Endothelial cell of umbilical vein (primary cell): ENCODE measurements at regions not wholly inside any gene's neighbourhood (a gene's known extent, or its start where the extent isn't known, plus 50 kb on each side); places are given as distances from the start of the nearest gene placed in this dataset.

Experiments
- BruUV-seq: library from RNA; stranded (reverse); fragments of 400-500 nt; replicated peaks from 2 replicates; lab custom pipeline; 2021; lab: Mats Ljungman, UMichigan
- CTCF ChIA-PET: fragments of 300-600, 350-600 bp; sonication (Branson Sonifier 250); formaldehyde crosslinking; loops from one replicate; lab custom pipeline; 2021; ENCODE audit warnings: antibody characterized with exemption, inconsistent platforms; lab: Charles Lee
- POLR2A ChIA-PET: fragments of 300-600, 350-600 bp; sonication (Branson Sonifier 250); formaldehyde crosslinking; loops from one replicate; lab custom pipeline; 2021; ENCODE audit warnings: antibody characterized with exemption, inconsistent platforms; lab: Charles Lee
- DNase-seq: peaks from one replicate; pipeline ENCODE4 v3.0.0-alpha.2; 2011; ENCODE audit warnings: low read depth, low spot score
- FAIRE-seq: peaks from 2 replicates; lab custom pipeline; 2011; peaks lifted over from hg19 to GRCh38; lab: Jason Lieb, UNC
- H2AFZ ChIP-seq: 2 replicates; pipeline ENCODE4 v1.6.0; 2012; ENCODE audit warnings: low read depth, low read length, control low read depth, inconsistent platforms
- H3K27ac ChIP-seq: 2 replicates; pipeline ENCODE4 v1.5.1; 2011; ENCODE audit warnings: low read depth, mild to moderate bottlenecking, control low read depth, low read length, moderate library complexity; ENCODE audit not compliant: insufficient read depth
- H3K27me3 ChIP-seq, 2 experiments: 2 replicates each; pipeline versions ENCODE4 v1.6.0 to v1.6.1; 2011; ENCODE audit warnings: low read length in 2 of 2, mixed read lengths in 1 of 2; ENCODE audit not compliant: control insufficient read depth in 2 of 2, insufficient read depth in 2 of 2
- H3K36me3 ChIP-seq, 2 experiments: 2 replicates in 1 of 2; 3 replicates in 1 of 2; pipeline ENCODE4 v1.5.1; 2011; ENCODE audit warnings: low read length in 2 of 2, mild to moderate bottlenecking in 1 of 2, moderate library complexity in 1 of 2; ENCODE audit not compliant: control insufficient read depth in 2 of 2, insufficient read depth in 2 of 2; ENCODE audit errors: extremely low read depth in 1 of 2
- H3K4me1 ChIP-seq: 3 replicates; pipeline ENCODE4 v1.5.1; 2011; ENCODE audit warnings: mild to moderate bottlenecking, low read length; ENCODE audit not compliant: control insufficient read depth, insufficient read depth; ENCODE audit errors: extremely low read depth
- H3K4me2 ChIP-seq: 2 replicates; pipeline ENCODE4 v1.6.1; 2011; ENCODE audit warnings: low read length, control low read depth, mixed read lengths; ENCODE audit not compliant: insufficient read depth
- H3K4me3 ChIP-seq, 3 experiments: fragments of 200-600 bp in 1 of 3; sonication (generic), shearing (Covaris generic) in 1 of 3; replicated peaks in 1 of 3; 2 replicates each; pipeline ENCODE4 v1.5.1; 2011 to 2016; ENCODE audit warnings: control low read depth in 3 of 3, low read length in 3 of 3, mild to moderate bottlenecking in 2 of 3, inconsistent platforms in 1 of 3, low read depth in 1 of 3, moderate library complexity in 1 of 3; ENCODE audit not compliant: insufficient read depth in 1 of 3
- H3K79me2 ChIP-seq: 2 replicates; pipeline ENCODE4 v1.6.0; 2012; ENCODE audit warnings: low read length, inconsistent platforms; ENCODE audit not compliant: control insufficient read depth, insufficient read depth
- H3K9ac ChIP-seq: replicated peaks from 2 replicates; pipeline ENCODE3; 2011; ENCODE audit warnings: low read length, control low read depth; ENCODE audit not compliant: insufficient read depth; ENCODE audit errors: extremely low read depth
- H3K9me1 ChIP-seq: replicated peaks from 3 replicates; pipeline ENCODE4 v1.6.0; 2011; ENCODE audit warnings: mild to moderate bottlenecking, low read length; ENCODE audit not compliant: control insufficient read depth, insufficient read depth; ENCODE audit errors: extremely low read depth
- H3K9me3 ChIP-seq: replicated peaks from 2 replicates; pipeline ENCODE4 v1.5.1; 2012; ENCODE audit warnings: low read length, inconsistent platforms; ENCODE audit not compliant: control insufficient read depth, insufficient read depth
- H4K20me1 ChIP-seq: replicated peaks from 2 replicates; pipeline ENCODE3; 2011; ENCODE audit warnings: mild to moderate bottlenecking, low read length; ENCODE audit not compliant: control insufficient read depth, insufficient read depth; ENCODE audit errors: extremely low read depth
- EZH2 ChIP-seq: IDR thresholded peaks from 2 replicates; pipeline ENCODE4 v1.6.1; 2012; ENCODE audit warnings: borderline replicate concordance, low read depth, mild to moderate bottlenecking, moderate library complexity, low read length, inconsistent platforms; ENCODE audit not compliant: severe bottlenecking
- FOS ChIP-seq: IDR thresholded peaks from 2 replicates; pipeline ENCODE4 v1.6.1; 2011; ENCODE audit warnings: mild to moderate bottlenecking, low read length, moderate library complexity, borderline replicate concordance; ENCODE audit not compliant: insufficient read depth
- GATA2 ChIP-seq: IDR thresholded peaks from 2 replicates; pipeline ENCODE4 v1.7.0; 2011; ENCODE audit warnings: low read depth, mild to moderate bottlenecking, moderate library complexity, mixed read lengths, low read length; ENCODE audit not compliant: insufficient read length, insufficient read depth
- JUN ChIP-seq: IDR thresholded peaks from 2 replicates; pipeline ENCODE4 v1.6.1; 2011; ENCODE audit warnings: borderline replicate concordance, low read depth; ENCODE audit not compliant: insufficient read length, insufficient read depth
- POLR2A ChIP-seq: IDR thresholded peaks from 2 replicates; pipeline ENCODE4 v1.6.1; 2012; ENCODE audit warnings: low read depth, mild to moderate bottlenecking, control low read depth, low read length
- POLR2AphosphoS5 ChIP-seq: IDR thresholded peaks from 2 replicates; pipeline ENCODE4 v1.6.1; 2012; ENCODE audit warnings: low read depth, mild to moderate bottlenecking, control low read depth, low read length, moderate library complexity; ENCODE audit not compliant: insufficient read depth
- dilution Hi-C: fragments of 300-500 bp; cut with MboI; formaldehyde crosslinking; loops from one replicate; pipeline ENCODE4 v1.15.0; 2019; ENCODE audit warnings: low sequenced_read_pairs; ENCODE audit not compliant: extremely low pct_ligation_motif_present
- intact Hi-C: fragments of 100-400 bp; cut with micrococcal nuclease; formaldehyde crosslinking; loops from one replicate; pipeline ENCODE4 v1.10.0; 2022
- TF ChIP-seq, protein P1 (sequence below): IDR thresholded peaks from 2 replicates; pipeline ENCODE4 v1.6.1; 2011; ENCODE audit not compliant: insufficient read depth, insufficient read length
- TF ChIP-seq, protein P2 (sequence below), 2 donors: IDR thresholded peaks; 1 replicate in 1 of 2; 2 replicates in 1 of 2; pipeline ENCODE4 v1.5.1; 2011; ENCODE audit warnings: low read length in 2 of 2, mild to moderate bottlenecking in 2 of 2, moderate library complexity in 2 of 2, control low read depth in 1 of 2, inconsistent platforms in 1 of 2, low read depth in 1 of 2; ENCODE audit not compliant: insufficient read depth in 1 of 2; ENCODE audit errors: extremely low read depth in 1 of 2

DNA sequence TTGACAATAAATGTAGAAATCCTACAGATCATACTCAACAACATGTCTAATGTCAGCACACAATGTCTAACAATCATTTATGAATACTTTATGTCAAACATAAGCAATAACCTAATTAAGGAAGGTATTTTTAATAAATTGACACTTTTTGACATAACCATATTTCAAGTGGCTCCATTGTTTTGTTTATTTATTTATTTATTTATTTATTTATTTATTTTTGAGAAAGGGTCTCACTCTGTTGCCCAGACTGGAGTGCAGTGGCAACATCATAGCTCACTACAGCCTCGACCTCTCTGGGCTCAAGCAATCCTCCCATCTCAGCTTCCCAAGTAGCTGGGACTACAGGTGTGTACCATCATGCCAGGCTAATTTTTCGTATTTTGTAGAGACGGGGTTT is 267.6 kb upstream of the BTG1 start:
- H3K9me1 ChIP-seq, result no peaks in the 10 kb centered on the region
- intact Hi-C loops (loop anchor here (5.0 kb wide), 1 partner anchor 421 kb away; no protein-coding TSS in a partner anchor), dilution Hi-C loops (no loop called here)
- H3K4me2 ChIP-seq, result no peak overlapping the region
- no peaks in the 10 kb centered on the region for H4K20me1 ChIP-seq
- no peaks in the 10 kb centered on the region for H3K27me3 ChIP-seq
- ChIA-PET CTCF (interaction anchor here (2.1 kb wide), 1 partner anchor 1032 kb away, joined by 7 read pairs; no protein-coding TSS in a partner anchor), POLR2A (no interaction called here)
- no peaks in the 10 kb centered on the region for H3K36me3 ChIP-seq
- no peak for FAIRE-seq
- peaks cover 16% of the 10 kb centered on the region for H3K4me1 ChIP-seq
- H2AFZ ChIP-seq, result no peak overlapping the region
- no peak for DNase-seq
- no peak overlapping the region for H3K9ac ChIP-seq
- no peaks in the 10 kb centered on the region for H3K79me2 ChIP-seq
- H3K9me3 ChIP-seq, result no peaks in the 10 kb centered on the region
- H3K27ac ChIP-seq, result no peak overlapping the region
- no TSS peak for BruUV-seq
- H3K4me3 ChIP-seq, result no peak overlapping the region
- TF ChIP-seq EZH2 (no peak), POLR2A (no peak)

DNA sequence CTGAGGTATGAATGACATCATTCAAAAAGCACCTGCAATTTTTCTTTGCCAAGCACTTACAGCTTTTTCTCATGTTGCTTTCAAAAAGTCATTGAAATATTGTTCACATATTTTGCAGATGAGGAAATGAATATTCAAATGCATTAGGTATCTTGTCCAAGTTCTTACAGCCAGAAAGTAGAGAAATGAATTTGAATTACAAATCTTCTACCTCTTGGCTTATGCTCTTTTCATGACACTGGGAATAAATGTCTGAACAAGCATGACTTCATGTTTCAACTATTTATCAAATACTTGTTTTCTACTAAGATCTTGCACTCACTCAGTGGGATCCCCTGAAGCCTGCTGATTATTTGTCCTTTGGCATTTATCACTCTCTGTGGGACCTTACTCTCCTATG is 267.2 kb upstream of the BTG1 start:
- H4K20me1 ChIP-seq, result no peaks in the 10 kb centered on the region
- dilution Hi-C loops (no loop called here), intact Hi-C loops (loop anchor here (5.0 kb wide), 1 partner anchor 421 kb away; no protein-coding TSS in a partner anchor)
- BruUV-seq, result no TSS peak
- H3K27me3 ChIP-seq, result no peaks in the 10 kb centered on the region
- TF ChIP-seq, protein P1, sequence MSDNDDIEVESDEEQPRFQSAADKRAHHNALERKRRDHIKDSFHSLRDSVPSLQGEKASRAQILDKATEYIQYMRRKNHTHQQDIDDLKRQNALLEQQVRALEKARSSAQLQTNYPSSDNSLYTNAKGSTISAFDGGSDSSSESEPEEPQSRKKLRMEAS, result no peak
- TF ChIP-seq GATA2 (no peak), EZH2 (no peak), POLR2AphosphoS5 (no peak), FOS (no peak), JUN (no peak), POLR2A (no peak)
- TF ChIP-seq, protein P2, sequence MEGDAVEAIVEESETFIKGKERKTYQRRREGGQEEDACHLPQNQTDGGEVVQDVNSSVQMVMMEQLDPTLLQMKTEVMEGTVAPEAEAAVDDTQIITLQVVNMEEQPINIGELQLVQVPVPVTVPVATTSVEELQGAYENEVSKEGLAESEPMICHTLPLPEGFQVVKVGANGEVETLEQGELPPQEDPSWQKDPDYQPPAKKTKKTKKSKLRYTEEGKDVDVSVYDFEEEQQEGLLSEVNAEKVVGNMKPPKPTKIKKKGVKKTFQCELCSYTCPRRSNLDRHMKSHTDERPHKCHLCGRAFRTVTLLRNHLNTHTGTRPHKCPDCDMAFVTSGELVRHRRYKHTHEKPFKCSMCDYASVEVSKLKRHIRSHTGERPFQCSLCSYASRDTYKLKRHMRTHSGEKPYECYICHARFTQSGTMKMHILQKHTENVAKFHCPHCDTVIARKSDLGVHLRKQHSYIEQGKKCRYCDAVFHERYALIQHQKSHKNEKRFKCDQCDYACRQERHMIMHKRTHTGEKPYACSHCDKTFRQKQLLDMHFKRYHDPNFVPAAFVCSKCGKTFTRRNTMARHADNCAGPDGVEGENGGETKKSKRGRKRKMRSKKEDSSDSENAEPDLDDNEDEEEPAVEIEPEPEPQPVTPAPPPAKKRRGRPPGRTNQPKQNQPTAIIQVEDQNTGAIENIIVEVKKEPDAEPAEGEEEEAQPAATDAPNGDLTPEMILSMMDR (IDR thresholded peaks at IDR 0.05; ENCODE audit: extremely low read depth in 1 of 2, insufficient read depth in 1 of 2, low read depth in 1 of 2, low read length in 2 of 2), result no peak
- H3K9me1 ChIP-seq, result no peaks in the 10 kb centered on the region
- H3K4me3 ChIP-seq, result no peak overlapping the region
- DNase-seq (no peak), FAIRE-seq (no peak)
- H3K4me2 ChIP-seq, result no peak overlapping the region
- peaks cover 16% of the 10 kb centered on the region for H3K4me1 ChIP-seq
- H3K27ac ChIP-seq, result no peak overlapping the region
- no peak overlapping the region for H2AFZ ChIP-seq
- H3K9ac ChIP-seq, result no peak overlapping the region
- no peaks in the 10 kb centered on the region for H3K79me2 ChIP-seq
- no peaks in the 10 kb centered on the region for H3K36me3 ChIP-seq
- ChIA-PET POLR2A (no interaction called here), CTCF (no interaction called here)
- no peaks in the 10 kb centered on the region for H3K9me3 ChIP-seq
